GM10266 (cell line): ENCODE measurements at regions not wholly inside any gene's neighbourhood (a gene's known extent, or its start where the extent isn't known, plus 50 kb on each side); places are given as distances from the start of the nearest gene placed in this dataset.
"Not testable (repeated sequence)": the region's sequence is repeated elsewhere in the genome, so short reads cannot be mapped to it uniquely, and the experiment has no call there.

Experiments used
- DNase-seq: peaks from one replicate; pipeline ENCODE4 v3.0.0; 2012; ENCODE audit errors: extremely low spot score
- CTCF ChIP-seq: IDR thresholded peaks from 2 replicates; pipeline ENCODE4 v1.5.1; 2012; ENCODE audit warnings: mild to moderate bottlenecking, low read depth; ENCODE audit not compliant: control insufficient read depth, insufficient read depth; ENCODE audit errors: missing control alignments

DNA sequence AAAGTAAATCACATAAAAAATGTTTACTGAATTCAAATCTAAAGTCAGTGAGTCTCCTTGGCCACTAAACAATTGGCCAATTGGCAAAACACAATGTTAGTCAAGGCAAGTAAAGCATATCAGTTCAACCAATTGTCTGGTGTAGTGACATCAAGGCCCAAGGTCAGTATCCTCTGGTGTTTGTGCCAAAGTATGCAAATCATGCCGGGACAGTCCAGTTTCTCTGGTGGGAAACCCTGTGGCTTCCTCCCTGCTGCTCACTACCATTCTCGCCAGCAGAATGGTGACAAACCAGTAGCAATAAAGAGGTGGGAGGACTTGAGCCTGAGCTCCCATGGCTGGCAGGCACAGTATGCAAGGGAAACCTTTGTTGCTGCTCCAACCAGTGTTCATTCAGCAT lies 314.9 kb upstream of the FGF13 start:
- no peak for TF ChIP-seq CTCF

GRCh38 chrX:139025816-139026215 lies 314.3 kb upstream of the FGF13 start:
- TF ChIP-seq CTCF, result no peak
- no peak for DNase-seq

More for the DNA sequence above, 314.9 kb upstream of the FGF13 start:
- no peak for DNase-seq

DNA sequence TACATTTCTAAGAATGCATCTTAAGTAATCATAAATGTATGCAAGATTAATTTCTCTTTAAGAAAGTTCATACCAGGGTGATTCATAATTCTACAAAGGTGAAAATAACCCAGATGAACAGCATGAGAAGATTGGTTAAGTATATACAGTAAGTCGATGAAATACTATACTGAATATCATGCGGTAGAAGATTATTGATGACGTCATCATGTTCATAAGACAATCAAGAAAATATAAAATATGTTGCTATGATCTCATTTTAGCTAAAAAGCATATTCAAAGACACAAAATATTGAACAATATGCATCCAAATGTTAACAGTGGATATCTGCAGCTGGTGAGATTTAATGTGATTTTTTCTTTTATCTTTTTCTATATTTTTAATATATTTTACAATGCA lies 312.0 kb upstream of the FGF13 start:
- DNase-seq, result no peak
- no peak for TF ChIP-seq CTCF

DNA sequence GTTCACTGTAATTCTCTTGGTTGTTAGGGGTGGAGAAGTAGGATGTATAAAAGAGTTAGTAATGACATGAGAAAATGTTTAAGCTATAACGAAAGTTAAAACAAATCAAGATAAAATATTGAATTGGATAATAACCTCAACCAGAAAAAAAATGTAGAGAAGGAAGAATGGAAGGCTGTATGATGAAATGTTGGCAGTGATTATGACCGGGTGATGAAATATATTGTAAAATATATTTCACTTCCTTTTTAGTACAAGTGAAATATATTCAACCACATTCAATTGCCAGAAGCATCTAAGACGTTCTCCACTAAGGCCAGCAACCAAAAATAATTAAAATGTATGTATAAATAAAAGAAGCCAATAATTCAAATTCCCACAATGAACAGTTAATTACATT lies 309.3 kb upstream of the FGF13 start:
- TF ChIP-seq CTCF, result no peak
- no peak for DNase-seq

DNA sequence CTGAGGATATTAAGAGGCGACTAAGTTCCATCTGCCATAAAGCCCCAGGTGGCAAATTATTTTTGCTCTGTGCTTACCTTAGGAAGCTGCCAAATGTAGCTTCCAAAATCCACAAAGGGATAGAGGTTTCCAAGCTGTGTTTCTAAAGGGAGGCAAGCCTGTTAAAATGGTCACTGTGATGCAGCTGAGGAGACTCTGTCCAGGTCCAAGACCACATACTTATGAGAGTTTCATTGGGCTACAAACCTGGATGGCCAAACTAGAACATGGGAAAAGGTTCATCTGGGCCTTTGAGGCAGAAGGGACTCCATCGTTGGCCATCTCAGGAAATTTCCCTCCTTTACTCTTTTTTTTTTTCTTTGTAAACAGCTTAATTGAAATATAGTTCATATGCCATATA lies 306.9 kb upstream of the FGF13 start:
- TF ChIP-seq CTCF, result no peak
- no peak for DNase-seq

GRCh38 chrX:139015627-139016026 lies 304.1 kb upstream of the FGF13 start:
- no peak for DNase-seq

DNA sequence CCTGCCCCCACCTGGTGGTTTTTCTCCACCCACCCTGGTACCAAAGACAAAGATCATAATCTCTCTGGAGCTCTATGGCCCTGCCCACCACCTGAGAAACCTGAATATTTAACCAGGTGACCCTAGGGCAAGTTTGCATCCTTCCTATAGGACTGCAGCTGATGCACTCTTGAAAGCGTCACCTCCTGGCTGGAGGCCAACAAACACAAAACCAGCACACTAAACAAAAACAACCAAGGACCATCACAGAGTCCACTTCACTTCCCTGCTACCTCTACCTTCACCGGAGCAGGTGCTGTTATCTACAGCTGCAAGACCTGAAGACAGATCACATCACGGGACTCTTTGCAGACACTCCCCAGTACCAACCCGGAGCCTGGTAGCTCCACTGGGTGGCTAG lies 296.7 kb upstream of the FGF13 start:
- DNase-seq, result no peak
- no peak for TF ChIP-seq CTCF

More at GRCh38 chrX:139015627-139016026, 304.1 kb upstream of the FGF13 start:
- TF ChIP-seq CTCF, result no peak

- DNase-seq, result not testable (repeated sequence)
Observed at GRCh38 chrX:139003856-139004527, 292.5 kb upstream of the FGF13 start.
